Lower leg skin (tissue), 3 donors: ENCODE measurements at regions not wholly inside any gene's neighbourhood (a gene's known extent, or its start where the extent isn't known, plus 50 kb on each side); places are given as distances from the start of the nearest gene placed in this dataset.

Source experiments
- POLR2A ChIP-seq, 2 donors: fragments of 450-650 bp; IDR thresholded peaks; one replicate each; pipeline ENCODE4 v1.6.1; 2016 to 2017; ENCODE audit warnings: antibody characterized with exemption in 2 of 2, mild to moderate bottlenecking in 1 of 2, moderate library complexity in 1 of 2
- TF ChIP-seq, protein P1 (sequence below), 3 donors: fragments of 450-650 bp; IDR thresholded peaks; one replicate each; pipeline ENCODE4 v1.5.1; 2016; ENCODE audit warnings: antibody characterized with exemption in 3 of 3, mild to moderate bottlenecking in 3 of 3, moderate library complexity in 2 of 3

DNA sequence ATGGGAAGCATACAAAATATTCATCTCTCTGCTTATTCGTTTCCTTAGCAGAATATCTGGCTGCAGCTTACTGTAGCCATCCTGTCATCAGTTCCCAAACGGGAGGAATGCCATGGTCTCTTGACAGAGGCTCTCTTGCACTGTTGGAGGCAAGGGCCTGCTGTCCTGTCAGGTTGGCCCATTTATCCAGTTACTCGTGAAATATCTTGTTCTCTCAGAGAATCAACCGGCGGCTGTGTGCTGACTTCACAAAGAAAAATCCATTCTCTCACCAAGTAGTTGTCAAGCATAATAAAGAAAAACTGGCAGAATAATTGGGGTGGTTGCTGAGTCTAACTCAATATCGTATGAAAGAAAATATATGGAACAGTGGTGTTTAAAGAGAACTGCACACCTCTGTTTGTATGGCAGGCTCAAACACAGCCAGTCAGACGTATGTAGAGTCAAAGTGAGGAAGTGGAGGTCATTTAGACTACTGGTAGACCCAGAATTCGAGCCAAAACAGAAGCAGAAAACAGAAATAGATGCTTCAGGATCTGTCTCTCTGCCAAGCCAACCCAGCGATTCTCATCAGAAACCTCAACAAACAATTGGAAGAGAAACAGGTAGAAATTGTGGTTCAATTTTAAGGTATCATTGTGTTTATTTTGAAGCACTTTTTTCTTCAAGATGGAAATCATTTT lies 349.2 kb upstream of the PRKCQ start:
- TF ChIP-seq, protein P1, sequence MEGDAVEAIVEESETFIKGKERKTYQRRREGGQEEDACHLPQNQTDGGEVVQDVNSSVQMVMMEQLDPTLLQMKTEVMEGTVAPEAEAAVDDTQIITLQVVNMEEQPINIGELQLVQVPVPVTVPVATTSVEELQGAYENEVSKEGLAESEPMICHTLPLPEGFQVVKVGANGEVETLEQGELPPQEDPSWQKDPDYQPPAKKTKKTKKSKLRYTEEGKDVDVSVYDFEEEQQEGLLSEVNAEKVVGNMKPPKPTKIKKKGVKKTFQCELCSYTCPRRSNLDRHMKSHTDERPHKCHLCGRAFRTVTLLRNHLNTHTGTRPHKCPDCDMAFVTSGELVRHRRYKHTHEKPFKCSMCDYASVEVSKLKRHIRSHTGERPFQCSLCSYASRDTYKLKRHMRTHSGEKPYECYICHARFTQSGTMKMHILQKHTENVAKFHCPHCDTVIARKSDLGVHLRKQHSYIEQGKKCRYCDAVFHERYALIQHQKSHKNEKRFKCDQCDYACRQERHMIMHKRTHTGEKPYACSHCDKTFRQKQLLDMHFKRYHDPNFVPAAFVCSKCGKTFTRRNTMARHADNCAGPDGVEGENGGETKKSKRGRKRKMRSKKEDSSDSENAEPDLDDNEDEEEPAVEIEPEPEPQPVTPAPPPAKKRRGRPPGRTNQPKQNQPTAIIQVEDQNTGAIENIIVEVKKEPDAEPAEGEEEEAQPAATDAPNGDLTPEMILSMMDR (IDR thresholded peaks at IDR 0.05) = no peak
- no peak for TF ChIP-seq POLR2A (IDR thresholded peaks at IDR 0.05)
